Prostate gland (tissue), 2 donors: ENCODE measurements at regions not wholly inside any gene's neighbourhood (a gene's known extent, or its start where the extent isn't known, plus 50 kb on each side); places are given as distances from the start of the nearest gene placed in this dataset.

Experiments used
- CTCF ChIP-seq, 4 experiments: fragments of 200-600 bp in 2 of 4; fragments of 450-650 bp in 2 of 4; sonication (generic) in 2 of 4; IDR thresholded peaks; 1 replicate in 3 of 4; 2 replicates in 1 of 4; pipeline ENCODE4 v1.5.1; 2016 to 2019; ENCODE audit warnings: antibody characterized with exemption in 4 of 4, mild to moderate bottlenecking in 2 of 4, moderate library complexity in 2 of 4
- POLR2A ChIP-seq: fragments of 450-650 bp; IDR thresholded peaks from one replicate; pipeline ENCODE4 v1.6.1; 2016; ENCODE audit warnings: antibody characterized with exemption, mild to moderate bottlenecking
- POLR2AphosphoS5 ChIP-seq: sonication (generic); formaldehyde crosslinking; IDR thresholded peaks from one replicate; pipeline ENCODE4 v1.6.1; 2017; ENCODE audit warnings: antibody characterized with exemption

DNA sequence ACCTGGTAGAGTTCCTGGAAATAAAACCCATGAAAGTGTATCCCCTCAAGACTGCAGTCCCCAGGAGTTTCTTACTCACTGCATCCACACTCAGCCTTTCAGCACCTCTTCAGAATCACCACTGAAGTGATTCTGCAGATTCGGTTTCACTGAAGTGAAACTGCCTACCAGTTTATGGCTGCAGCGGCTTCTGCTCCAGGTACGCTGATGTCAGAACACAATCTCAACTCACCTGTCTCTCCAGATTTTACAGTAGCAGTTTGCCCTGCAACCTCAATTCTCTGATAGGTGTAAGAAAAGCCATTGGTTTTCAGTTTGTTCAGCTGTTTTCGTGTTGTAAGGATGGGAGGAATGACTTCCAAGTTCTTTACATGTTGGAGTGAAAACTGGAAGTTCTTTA is 124.8 kb downstream of the TSN start:
- TF ChIP-seq CTCF (IDR thresholded peaks at IDR 0.05) (no peak), POLR2AphosphoS5 (no peak), POLR2A (no peak)
